GM19025 (cell line): ENCODE measurements at regions not wholly inside any gene's neighbourhood (a gene's known extent, or its start where the extent isn't known, plus 50 kb on each side); places are given as distances from the start of the nearest gene placed in this dataset.

ENCODE experiments used
- ATAC-seq: cut with Tn5 transposase; IDR thresholded peaks from one replicate; pipeline ENCODE4 v1.9.1; 2021; ENCODE audit warnings: mild to moderate bottlenecking, low read depth, moderate library complexity; ENCODE audit not compliant: unreplicated experiment

- ATAC-seq = no peak
Observed at GRCh38 chr4:114161809-114162208, 182.4 kb upstream of the ARSJ start.

DNA sequence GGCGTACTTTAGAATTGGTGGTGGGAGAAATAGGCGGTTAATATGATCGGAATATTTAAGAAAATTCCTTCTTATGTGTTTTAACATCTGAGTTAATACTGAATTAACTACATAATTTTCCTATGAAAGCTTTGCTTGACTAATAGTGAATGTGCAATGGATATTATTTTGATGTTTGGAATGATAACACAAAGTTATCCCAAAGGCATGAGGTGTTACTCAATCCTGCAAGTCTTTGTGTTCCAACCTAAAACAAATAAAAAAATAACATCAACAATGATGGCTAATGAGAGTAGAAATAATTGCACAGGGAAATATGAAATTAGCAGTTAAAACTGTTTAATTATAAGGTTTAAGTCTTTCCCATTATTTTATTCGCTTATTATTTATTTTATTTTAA lies 183.6 kb upstream of the ARSJ start:
- no peak for ATAC-seq

- no peak for ATAC-seq
Observed at GRCh38 chr4:114173968-114174367, 194.5 kb upstream of the ARSJ start.

- no peak for ATAC-seq
Observed at GRCh38 chr4:114177628-114178027, 198.2 kb upstream of the ARSJ start.

- no peak for ATAC-seq
Observed at GRCh38 chr4:114178392-114178791, 198.9 kb upstream of the ARSJ start.

GRCh38 chr4:114180481-114180880 lies 201.0 kb upstream of the ARSJ start:
- peak; percentile 49 for ATAC-seq

DNA sequence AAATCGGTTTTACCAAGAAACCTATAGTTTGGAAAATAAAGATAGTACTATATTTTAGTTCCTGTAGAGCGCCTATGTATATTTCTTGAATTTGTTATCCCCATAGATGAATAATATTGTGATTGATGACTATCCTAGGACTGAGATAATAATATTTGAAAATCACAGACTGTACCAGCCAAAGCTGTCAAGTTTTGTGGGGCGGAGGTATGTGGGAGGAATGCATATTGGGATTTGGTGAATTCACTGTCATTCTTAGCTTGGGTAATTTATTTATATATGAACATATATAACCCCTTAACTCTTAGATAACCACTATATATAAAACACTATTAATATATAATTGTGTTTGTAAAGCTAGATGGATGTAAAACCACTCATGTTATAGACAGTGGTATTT lies 205.5 kb upstream of the ARSJ start:
- ATAC-seq = no peak

DNA sequence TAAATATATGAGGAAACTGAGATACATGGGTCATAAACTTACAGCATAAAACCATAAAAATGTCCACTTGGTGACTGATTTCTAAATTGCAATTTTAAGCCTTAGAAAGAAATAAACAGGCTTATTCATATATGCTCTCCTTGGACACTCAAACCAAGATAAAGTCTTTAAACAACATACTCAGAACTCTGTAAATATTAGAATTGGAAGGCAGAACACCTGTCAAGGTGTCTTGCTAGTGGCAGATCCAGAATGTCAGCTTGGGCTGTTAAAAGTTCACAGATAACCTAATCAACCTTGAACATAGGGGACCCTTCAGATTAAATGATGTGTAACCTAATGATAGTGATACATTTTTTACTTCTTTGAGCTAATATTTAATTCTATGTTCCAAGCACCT lies 208.1 kb upstream of the ARSJ start:
- no peak for ATAC-seq

GRCh38 chr4:114191496-114191895 lies 212.0 kb upstream of the ARSJ start:
- ATAC-seq = no peak

DNA sequence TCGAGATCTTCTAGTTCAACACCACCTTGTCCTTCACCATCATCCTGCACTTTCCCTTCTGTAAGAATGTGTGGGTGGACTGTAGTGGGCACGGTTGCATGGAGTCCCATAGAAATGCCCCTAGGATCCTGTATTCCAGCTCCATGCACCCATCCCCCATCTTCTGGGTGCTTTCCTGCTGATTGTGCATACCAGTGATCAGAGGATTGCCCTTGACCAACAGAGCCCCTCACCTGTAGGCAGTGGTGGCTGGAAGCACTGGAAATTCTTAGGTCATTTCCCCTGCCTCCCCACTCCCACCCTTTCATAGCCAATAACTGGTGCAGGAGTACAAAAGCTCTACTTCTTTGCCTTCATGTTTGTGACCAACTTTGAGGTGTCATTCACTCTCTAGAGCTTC lies 213.4 kb upstream of the ARSJ start:
- no peak for ATAC-seq

GRCh38 chr4:114193624-114194399 lies 214.4 kb upstream of the ARSJ start:
- no peak for ATAC-seq

DNA sequence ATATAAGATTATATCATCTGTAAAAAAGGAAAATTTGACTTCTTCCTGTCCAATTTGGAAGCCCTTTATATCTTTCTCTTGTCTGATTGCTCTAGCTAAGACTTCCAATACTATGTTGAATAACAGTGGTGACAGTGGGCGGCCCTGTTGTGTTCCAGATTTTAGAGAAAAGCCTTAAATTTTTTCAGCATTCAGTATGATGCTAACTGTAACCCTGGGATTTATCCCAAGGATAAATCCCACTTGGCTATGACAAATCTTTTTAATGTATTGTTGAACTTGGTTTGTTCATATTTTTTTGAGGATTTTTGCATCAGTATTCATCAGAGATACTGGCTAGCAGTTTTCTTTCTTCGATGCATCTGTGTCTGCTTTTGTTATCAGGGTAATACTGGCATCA lies 217.2 kb upstream of the ARSJ start:
- no peak for ATAC-seq

DNA sequence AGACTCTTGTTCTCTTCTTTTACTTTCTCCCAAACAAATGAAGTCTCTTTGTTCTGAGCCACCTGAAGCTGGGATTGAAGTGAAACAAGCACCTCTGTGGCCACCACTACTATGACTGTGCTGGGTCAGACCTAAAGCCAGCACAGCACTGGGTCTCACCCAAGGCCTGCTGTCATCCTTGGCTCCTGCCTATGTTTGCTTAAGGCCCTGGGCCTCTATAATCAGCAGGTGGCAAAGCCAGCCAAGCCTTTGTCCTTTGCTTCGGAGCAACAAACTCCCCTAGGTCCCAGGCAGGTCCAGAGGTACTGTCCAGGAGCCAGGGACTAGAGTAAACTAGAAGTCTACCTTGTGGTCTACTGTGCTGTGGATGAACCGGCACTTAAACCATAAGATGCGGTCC lies 220.6 kb upstream of the ARSJ start:
- ATAC-seq = no peak

- ATAC-seq = no peak
Observed at GRCh38 chr4:114205261-114205660, 225.8 kb upstream of the ARSJ start.

DNA sequence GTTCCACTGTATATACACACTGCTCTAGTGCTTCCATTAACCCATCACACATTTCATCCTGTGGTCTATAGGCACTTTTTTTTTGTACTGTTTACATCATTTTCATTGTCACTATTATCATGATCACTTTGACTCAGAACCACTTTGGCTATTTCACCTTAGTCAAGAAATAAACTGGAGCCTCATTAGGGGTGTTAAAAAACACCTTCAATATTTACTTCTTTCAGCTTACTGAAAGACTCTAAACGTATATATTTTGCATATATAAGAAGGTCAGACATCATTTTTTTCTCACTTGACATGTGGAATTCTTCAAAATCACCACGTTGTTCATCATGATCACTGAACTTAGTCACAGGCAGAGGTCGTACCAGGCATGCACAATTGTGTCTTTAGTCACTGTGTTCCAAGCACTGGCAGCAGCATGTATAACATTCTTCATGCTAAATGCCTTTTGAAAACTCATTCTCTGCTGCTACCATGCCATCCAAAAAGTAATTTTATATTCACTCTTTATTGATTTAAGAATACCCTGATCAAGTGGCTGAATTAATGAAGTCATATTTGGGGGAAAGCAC lies 229.2 kb upstream of the ARSJ start:
- ATAC-seq = no peak

- ATAC-seq = peak; percentile 86
Observed at GRCh38 chr4:114209584-114209983, 230.1 kb upstream of the ARSJ start.

DNA sequence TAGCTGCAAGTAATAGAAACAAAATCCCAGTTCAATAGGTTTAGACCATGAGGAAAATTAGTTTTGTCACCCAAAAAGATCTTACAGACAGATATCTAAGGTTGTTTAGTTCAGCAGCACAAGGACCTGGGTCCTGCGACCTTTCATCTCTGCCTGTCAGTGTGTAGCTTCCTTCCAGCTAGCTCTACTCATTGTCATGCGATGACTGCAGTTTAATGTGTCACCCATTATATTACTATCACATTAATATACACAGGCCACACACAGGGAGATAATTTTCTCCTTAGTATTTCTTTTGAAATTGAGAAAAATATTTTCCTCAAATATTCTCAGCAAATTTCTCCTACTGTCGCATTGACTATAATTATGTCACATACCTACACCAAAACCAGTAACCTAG lies 232.1 kb upstream of the ARSJ start:
- no peak for ATAC-seq

DNA sequence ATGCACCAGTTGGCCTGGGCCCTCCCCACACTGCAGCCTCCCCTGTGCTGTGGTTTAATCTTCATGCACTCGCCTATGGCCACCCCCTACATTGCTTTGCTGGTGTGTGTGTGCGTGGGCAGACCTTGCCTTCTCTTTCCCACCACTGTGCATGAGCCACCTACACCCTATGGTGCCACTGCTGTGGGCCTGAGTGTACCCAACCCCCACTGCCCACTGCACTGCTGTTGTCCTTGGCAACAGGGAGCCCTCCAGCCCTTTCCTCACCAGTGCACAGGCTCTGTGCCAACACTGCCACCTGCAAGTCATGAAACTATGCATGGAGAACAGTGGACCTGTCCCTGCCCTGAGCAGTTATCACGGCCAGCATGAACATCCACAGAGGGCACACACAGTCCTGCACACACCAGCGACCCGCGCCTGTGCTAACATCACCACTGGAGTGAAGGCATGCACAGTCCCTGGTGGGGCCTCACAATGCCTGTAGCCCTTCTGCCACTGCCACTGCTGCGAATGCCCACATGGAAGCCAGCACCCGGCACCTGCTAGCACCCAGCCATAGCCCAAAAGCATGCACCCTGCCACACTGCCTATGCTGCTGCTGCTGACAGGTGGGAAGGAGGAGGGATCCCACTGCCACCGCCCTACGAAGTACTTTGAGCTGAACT lies 237.8 kb upstream of the ARSJ start:
- ATAC-seq = no peak

DNA sequence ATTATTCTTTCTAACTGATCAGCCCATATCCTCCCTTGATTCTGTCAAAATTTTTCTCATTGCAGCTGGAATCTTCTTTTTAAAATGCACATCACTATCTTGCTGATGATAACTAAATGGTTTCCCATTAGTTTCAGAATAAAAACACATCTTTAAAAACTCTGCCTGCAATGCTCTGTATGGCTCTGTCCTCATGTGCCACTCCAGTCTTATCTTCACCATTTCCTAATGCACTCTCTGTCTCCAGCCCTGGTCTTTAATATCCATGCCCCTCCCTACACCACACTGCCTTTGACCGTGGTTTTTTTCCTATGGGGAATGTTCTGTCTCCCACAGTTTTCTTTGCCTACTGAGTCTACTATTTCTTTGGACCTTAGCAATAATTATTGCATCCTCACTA lies 244.1 kb upstream of the ARSJ start:
- no peak for ATAC-seq

DNA sequence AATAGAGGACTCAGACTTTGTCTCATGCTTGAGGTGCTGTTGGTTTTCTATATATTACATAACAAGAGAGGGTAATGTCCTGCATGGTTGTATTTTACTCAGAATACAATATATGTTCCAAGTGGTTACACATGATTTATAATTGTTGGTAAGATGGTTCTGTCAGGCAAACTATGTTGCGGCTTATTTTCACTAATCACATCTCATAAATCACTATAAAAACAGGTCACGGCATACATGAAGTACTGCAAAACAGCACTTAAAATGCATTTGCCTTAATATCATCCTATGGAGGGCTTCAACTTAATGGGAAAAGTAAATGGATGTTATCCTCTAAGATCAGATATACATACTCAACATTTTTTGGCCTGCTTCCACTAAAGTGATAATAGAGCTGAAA lies 246.0 kb upstream of the ARSJ start:
- no peak for ATAC-seq

- ATAC-seq = no peak
Observed at GRCh38 chr4:114226179-114226578, 246.7 kb upstream of the ARSJ start.
